GM21367 (cell line): ENCODE measurements at regions not wholly inside any gene's neighbourhood (a gene's known extent, or its start where the extent isn't known, plus 50 kb on each side); places are given as distances from the start of the nearest gene placed in this dataset.

Source experiments
- ATAC-seq: cut with Tn5 transposase; IDR thresholded peaks from one replicate; pipeline ENCODE4 v1.9.1; 2021; ENCODE audit not compliant: unreplicated experiment

GRCh38 chr12:75974323-75975187 is 57.0 kb downstream of the PHLDA1 start:
- no peak for ATAC-seq

GRCh38 chr12:75971253-75971652 is 60.3 kb downstream of the PHLDA1 start:
- no peak for ATAC-seq

GRCh38 chr12:75970310-75970709 is 61.3 kb downstream of the PHLDA1 start:
- ATAC-seq = no peak

GRCh38 chr12:75969768-75970167 is 61.8 kb downstream of the PHLDA1 start:
- no peak for ATAC-seq

- ATAC-seq = no peak
Measured at GRCh38 chr12:75965661-75966060, 65.9 kb downstream of the PHLDA1 start.

- peak; percentile 40 for ATAC-seq
Measured at GRCh38 chr12:75964150-75964549, 67.4 kb downstream of the PHLDA1 start.

- no peak for ATAC-seq
Measured at GRCh38 chr12:75961878-75962277, 69.7 kb downstream of the PHLDA1 start.

- no peak for ATAC-seq
Measured at GRCh38 chr12:75960954-75961661, 70.5 kb downstream of the PHLDA1 start.

- no peak for ATAC-seq
Measured at GRCh38 chr12:75960086-75960910, 71.3 kb downstream of the PHLDA1 start.

- ATAC-seq = no peak
Measured at GRCh38 chr12:75959506-75959905, 72.1 kb downstream of the PHLDA1 start.

GRCh38 chr12:75959060-75959459 is 72.5 kb downstream of the PHLDA1 start:
- no peak for ATAC-seq

GRCh38 chr12:75955251-75955650 is 76.3 kb downstream of the PHLDA1 start:
- no peak for ATAC-seq

- ATAC-seq = no peak
Measured at GRCh38 chr12:75954749-75955148, 76.8 kb downstream of the PHLDA1 start.

GRCh38 chr12:75954041-75954440 is 77.5 kb downstream of the PHLDA1 start:
- no peak for ATAC-seq

GRCh38 chr12:75953312-75953906 is 78.2 kb downstream of the PHLDA1 start:
- ATAC-seq = no peak

- no peak for ATAC-seq
Measured at GRCh38 chr12:75951399-75952278, 79.9 kb downstream of the PHLDA1 start.

GRCh38 chr12:75947156-75947723 is 84.3 kb downstream of the PHLDA1 start:
- ATAC-seq = no peak

GRCh38 chr12:75945581-75945980 is 86.0 kb downstream of the PHLDA1 start:
- no peak for ATAC-seq

- ATAC-seq = no peak
Measured at GRCh38 chr12:75944905-75945432, 86.6 kb downstream of the PHLDA1 start.
